WTC11 (cell line): ENCODE measurements at regions not wholly inside any gene's neighbourhood (a gene's known extent, or its start where the extent isn't known, plus 50 kb on each side); places are given as distances from the start of the nearest gene placed in this dataset.

Source experiments
- TEAD4 ChIP-seq: sonication (generic); formaldehyde crosslinking; IDR thresholded peaks from 2 replicates; pipeline ENCODE4 v1.8.0; 2022; ENCODE audit warnings: mild to moderate bottlenecking, missing genetic modification reagents
- ZNF263 ChIP-seq: sonication (generic); formaldehyde crosslinking; IDR thresholded peaks from 2 replicates; pipeline ENCODE4 v1.8.1; 2022; ENCODE audit warnings: low read depth, mild to moderate bottlenecking, moderate library complexity, missing genetic modification reagents

DNA sequence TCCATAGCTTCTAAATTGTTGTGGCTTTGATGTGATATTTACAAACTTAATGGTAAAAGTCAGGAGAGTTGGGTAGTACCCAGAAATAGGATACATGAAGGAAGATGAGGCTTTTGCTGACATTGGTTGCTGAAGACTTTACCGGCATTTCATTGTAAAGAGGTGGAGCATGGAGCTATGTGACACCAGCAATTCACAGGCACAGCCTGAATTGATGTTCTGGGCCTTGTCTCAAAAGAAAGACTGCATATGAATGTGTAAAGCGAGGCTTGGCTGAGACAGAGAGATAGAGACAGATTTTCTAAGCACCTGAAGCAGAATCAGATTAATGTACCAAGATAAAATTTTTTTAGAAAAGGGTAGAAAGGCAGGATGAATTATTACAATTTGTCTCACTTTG lies 864.9 kb upstream of the ID2 start:
- no peak for TF ChIP-seq TEAD4
- TF ChIP-seq ZNF263 (CRISPR knock-in tag), result no peak
